ENCODE measurements at regions not wholly inside any gene's neighbourhood (a gene's known extent, or its start where the extent isn't known, plus 50 kb on each side); places are given as distances from the start of the nearest gene placed in this dataset.
A peak's percentile ranks its signal among the peaks of the same experiment; 100 is the strongest.

DNA sequence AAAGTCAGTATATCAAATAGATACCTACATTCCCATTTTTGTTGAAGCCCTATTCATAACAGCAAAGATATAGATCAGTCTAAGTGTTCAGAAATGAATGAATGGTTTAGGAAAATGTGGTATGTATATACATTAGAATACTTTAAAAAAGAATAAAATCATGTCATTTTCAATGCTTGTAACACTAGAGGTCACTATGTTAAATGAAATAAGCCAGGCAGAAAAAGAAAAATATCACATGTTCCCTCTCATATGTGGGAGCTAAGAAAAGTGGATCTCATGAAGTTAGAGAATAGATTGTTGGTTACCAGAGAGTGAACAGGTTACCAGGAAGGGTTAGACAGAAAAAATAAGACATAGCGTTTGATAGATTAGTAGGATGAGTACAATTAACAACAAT, 1111.0 kb upstream of the SLC39A10 start:
- TF ChIP-seq EZH2 (IDR thresholded peaks at IDR 0.05; ENCODE audit: low read depth) = no peak
- TF ChIP-seq, protein P1, sequence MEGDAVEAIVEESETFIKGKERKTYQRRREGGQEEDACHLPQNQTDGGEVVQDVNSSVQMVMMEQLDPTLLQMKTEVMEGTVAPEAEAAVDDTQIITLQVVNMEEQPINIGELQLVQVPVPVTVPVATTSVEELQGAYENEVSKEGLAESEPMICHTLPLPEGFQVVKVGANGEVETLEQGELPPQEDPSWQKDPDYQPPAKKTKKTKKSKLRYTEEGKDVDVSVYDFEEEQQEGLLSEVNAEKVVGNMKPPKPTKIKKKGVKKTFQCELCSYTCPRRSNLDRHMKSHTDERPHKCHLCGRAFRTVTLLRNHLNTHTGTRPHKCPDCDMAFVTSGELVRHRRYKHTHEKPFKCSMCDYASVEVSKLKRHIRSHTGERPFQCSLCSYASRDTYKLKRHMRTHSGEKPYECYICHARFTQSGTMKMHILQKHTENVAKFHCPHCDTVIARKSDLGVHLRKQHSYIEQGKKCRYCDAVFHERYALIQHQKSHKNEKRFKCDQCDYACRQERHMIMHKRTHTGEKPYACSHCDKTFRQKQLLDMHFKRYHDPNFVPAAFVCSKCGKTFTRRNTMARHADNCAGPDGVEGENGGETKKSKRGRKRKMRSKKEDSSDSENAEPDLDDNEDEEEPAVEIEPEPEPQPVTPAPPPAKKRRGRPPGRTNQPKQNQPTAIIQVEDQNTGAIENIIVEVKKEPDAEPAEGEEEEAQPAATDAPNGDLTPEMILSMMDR (conservative IDR thresholded peaks at IDR 0.05) = peak; percentile 38; the same call in 1 of the 2 replicates

Measured in PC-9 (cell line).